Tibial nerve (tissue), 4 donors: ENCODE measurements at regions not wholly inside any gene's neighbourhood (a gene's known extent, or its start where the extent isn't known, plus 50 kb on each side); places are given as distances from the start of the nearest gene placed in this dataset.

ENCODE experiments used
- DNase-seq, 2 donors: peaks; one replicate each; pipeline ENCODE4 v3.0.0-alpha.2; 2019; ENCODE audit warnings: low spot score in 2 of 2
- H3K27ac ChIP-seq, 4 donors: fragments of 200-600 bp; sonication (generic) in 3 of 4; one replicate each; pipeline ENCODE4 v1.5.1; 2017 to 2019; ENCODE audit warnings: mild to moderate bottlenecking in 1 of 4
- H3K27me3 ChIP-seq, 2 donors: fragments of 200-600 bp; sonication (generic) in 1 of 2; one replicate each; pipeline versions ENCODE4 v1.5.1 to v1.6.0; 2017 to 2019
- H3K36me3 ChIP-seq, 3 donors: fragments of 200-600 bp; sonication (generic); one replicate each; pipeline ENCODE4 v1.5.1; 2018 to 2019
- H3K4me1 ChIP-seq, 4 donors: fragments of 200-600 bp; sonication (generic) in 3 of 4; one replicate each; pipeline ENCODE4 v1.5.1; 2017 to 2019
- H3K4me3 ChIP-seq, 4 donors: fragments of 200-600 bp; sonication (generic) in 3 of 4; one replicate each; pipeline ENCODE4 v1.5.1; 2017 to 2019; ENCODE audit warnings: mild to moderate bottlenecking in 1 of 4, moderate library complexity in 1 of 4
- H3K9me3 ChIP-seq, 4 donors: fragments of 200-600 bp; sonication (generic) in 3 of 4; one replicate each; pipeline ENCODE4 v1.5.1; 2017 to 2019
- CTCF ChIP-seq, 5 experiments: fragments of 200-600 bp in 3 of 5; fragments of 450-650 bp in 2 of 5; sonication (generic) in 3 of 5; IDR thresholded peaks; one replicate each; pipeline ENCODE4 v1.5.1; 2016 to 2019; ENCODE audit warnings: antibody characterized with exemption in 5 of 5, mild to moderate bottlenecking in 3 of 5, moderate library complexity in 2 of 5
- EP300 ChIP-seq, 2 donors: sonication (generic); formaldehyde crosslinking; IDR thresholded peaks; one replicate each; pipeline ENCODE4 v1.6.1; 2017; ENCODE audit warnings: antibody characterized with exemption in 2 of 2, mild to moderate bottlenecking in 1 of 2
- POLR2A ChIP-seq, 2 donors: fragments of 450-650 bp; IDR thresholded peaks; one replicate each; pipeline ENCODE4 v1.6.1; 2017; ENCODE audit warnings: antibody characterized with exemption in 2 of 2, mild to moderate bottlenecking in 2 of 2, moderate library complexity in 2 of 2
- WGBS, 2 donors: methylation state at CpG; one replicate each; pipeline ENCODE4 v1.1.5; 2018; 5-methylcytosine and 5-hydroxymethylcytosine counted together

DNA sequence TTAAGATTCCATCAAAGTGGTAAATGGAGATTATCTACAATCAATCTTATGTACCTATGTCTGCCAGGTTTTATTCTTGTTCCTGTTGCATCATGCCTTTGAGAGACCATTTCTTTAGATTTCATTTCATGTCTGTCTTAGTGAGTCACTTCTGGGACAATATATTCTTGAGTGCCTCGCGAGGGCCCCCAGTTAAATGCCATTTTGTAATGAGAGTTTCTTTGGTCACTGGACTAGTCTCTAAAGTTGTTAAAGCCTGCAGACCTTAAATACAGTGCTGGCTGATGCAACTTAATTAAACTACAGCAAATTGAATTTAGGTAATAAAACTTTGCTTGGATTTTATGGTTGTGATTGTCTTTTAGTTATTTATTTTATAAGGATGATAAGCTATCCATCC is 87.2 kb upstream of the PITX2 start:
- H3K4me1 ChIP-seq = no peaks in the 10 kb centered on the region
- no peaks in the 10 kb centered on the region for H3K36me3 ChIP-seq
- no peaks in the 10 kb centered on the region for H3K27me3 ChIP-seq
- TF ChIP-seq POLR2A (IDR thresholded peaks at IDR 0.05) (no peak), CTCF (IDR thresholded peaks at IDR 0.05) (no peak), EP300 (IDR thresholded peaks at IDR 0.05) (no peak)
- no peak overlapping the region for H3K27ac ChIP-seq
- no peak for DNase-seq
- no peak overlapping the region for H3K4me3 ChIP-seq
- WGBS, 2 donors = 89 to 95% methylated on average over 2 of the region's 2 CpGs
- H3K9me3 ChIP-seq = no peaks in the 10 kb centered on the region

DNA sequence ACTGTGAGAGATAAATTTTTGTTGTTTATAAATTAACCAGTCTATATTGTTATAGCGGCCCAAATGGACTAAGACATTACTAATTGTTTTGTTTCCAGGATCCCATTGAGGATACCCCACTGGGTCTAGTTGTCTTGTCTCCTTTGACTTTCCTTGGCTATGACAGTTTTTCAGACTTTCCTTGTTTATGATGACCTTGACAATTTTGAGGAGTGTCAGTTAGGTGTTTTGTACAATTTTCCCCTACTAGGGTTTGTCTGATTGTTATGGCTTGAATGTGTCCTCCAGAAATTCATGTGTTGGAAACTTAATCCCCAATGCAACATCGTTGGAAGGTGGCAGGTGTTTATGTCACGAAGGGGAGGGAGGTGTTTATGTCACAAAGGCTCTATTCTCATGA is 89.6 kb upstream of the PITX2 start:
- TF ChIP-seq CTCF (IDR thresholded peaks at IDR 0.05) = no peak
- TF ChIP-seq EP300 (IDR thresholded peaks at IDR 0.05) = no peak
- TF ChIP-seq POLR2A (IDR thresholded peaks at IDR 0.05) = no peak
- Histone ChIP-seq H3K27ac (no peak overlapping the region), H3K36me3 (no peaks in the 10 kb centered on the region), H3K4me1 (no peaks in the 10 kb centered on the region), H3K27me3 (no peaks in the 10 kb centered on the region), H3K9me3 (no peaks in the 10 kb centered on the region), H3K4me3 (no peak overlapping the region)
- no peak for DNase-seq
- WGBS, 2 donors = 79 to 80% methylated on average over 3 of the region's 3 CpGs

DNA sequence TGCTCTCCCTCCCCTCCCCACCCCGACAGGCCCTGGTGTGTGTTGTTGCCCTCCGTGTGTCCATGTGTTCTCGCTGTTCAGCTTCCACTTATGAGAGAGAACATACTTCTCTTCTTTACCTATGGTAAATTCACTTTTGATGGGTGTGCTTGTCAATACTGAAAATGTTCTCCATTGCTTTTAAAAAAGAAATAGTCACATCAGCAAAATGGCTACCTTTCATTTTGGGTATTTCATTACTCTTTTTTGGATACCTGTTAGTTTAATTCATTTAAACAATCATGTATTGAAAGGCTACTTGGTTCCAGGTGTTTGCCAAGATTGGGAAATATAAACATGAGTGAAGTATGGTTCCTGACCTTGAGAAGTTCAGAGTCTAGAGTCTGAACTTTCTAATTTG is 107.4 kb upstream of the PITX2 start:
- Histone ChIP-seq H3K36me3 (no peaks in the 10 kb centered on the region), H3K4me3 (no peak overlapping the region), H3K4me1 (no peaks in the 10 kb centered on the region), H3K27me3 (no peaks in the 10 kb centered on the region), H3K9me3 (no peaks in the 10 kb centered on the region), H3K27ac (no peak overlapping the region)
- TF ChIP-seq POLR2A (IDR thresholded peaks at IDR 0.05) (no peak), CTCF (IDR thresholded peaks at IDR 0.05) (no peak), EP300 (IDR thresholded peaks at IDR 0.05) (no peak)
- no peak for DNase-seq
- 75 to 84% methylated on average over 3 of the region's 3 CpGs for WGBS, 2 donors

DNA sequence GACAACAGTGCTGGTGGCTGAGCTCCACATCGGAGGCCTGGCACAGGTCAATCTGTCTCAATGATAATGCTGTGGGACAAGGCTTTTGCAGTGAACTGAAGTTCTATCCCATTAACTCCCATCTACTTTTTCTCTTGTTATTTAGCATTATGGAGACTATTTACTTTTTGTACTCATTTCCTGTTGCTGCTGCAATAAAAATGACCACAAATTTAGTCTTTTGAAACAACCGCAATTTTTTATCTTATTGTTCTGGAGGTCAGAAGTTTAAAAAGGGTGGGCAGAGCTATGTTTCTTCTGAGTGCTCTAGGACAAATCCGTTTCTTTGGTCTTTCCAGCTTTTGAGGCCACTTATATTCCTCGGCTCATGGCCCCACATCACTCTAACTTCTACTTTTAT is 111.0 kb upstream of the PITX2 start:
- Histone ChIP-seq H3K36me3 (no peaks in the 10 kb centered on the region), H3K4me1 (no peaks in the 10 kb centered on the region), H3K9me3 (no peaks in the 10 kb centered on the region), H3K27me3 (no peaks in the 10 kb centered on the region), H3K27ac (no peak overlapping the region), H3K4me3 (no peak overlapping the region)
- WGBS, 2 donors = 63 to 66% methylated on average over 4 of the region's 4 CpGs
- TF ChIP-seq CTCF (IDR thresholded peaks at IDR 0.05) (no peak), EP300 (IDR thresholded peaks at IDR 0.05) (no peak), POLR2A (IDR thresholded peaks at IDR 0.05) (no peak)
- no peak for DNase-seq

- 92 to 94% methylated on average over 1 of the region's 1 CpG for WGBS, 2 donors
- no peak overlapping the region for H3K27ac ChIP-seq
These were observed 112.8 kb upstream of the PITX2 start for GRCh38 chr4:110735686-110736085.

More at GRCh38 chr4:110735686-110736085, 112.8 kb upstream of the PITX2 start:
- TF ChIP-seq POLR2A (IDR thresholded peaks at IDR 0.05) (no peak), EP300 (IDR thresholded peaks at IDR 0.05) (no peak), CTCF (IDR thresholded peaks at IDR 0.05) (no peak)
- Histone ChIP-seq H3K4me1 (no peaks in the 10 kb centered on the region), H3K9me3 (no peaks in the 10 kb centered on the region), H3K4me3 (no peak overlapping the region), H3K36me3 (no peaks in the 10 kb centered on the region), H3K27me3 (no peaks in the 10 kb centered on the region)
- no peak for DNase-seq
